ENCODE measurements at regions not wholly inside any gene's neighbourhood (a gene's known extent, or its start where the extent isn't known, plus 50 kb on each side); places are given as distances from the start of the nearest gene placed in this dataset.
"Not testable (repeated sequence)": the region's sequence is repeated elsewhere in the genome, so short reads cannot be mapped to it uniquely, and the experiment has no call there.

GRCh38 chr18:30601541-30601940 lies 441.0 kb downstream of the DSC3 start:
- H3K4me3 ChIP-seq = no peak overlapping the region
- intact Hi-C loops (cut with DNase I) = no loop called here

GRCh38 chr18:30597202-30597601 lies 445.3 kb downstream of the DSC3 start:
- TF ChIP-seq CTCF (IDR thresholded peaks at IDR 0.05) = no peak
- Histone ChIP-seq H3K27me3 (no peaks in the 10 kb centered on the region), H3K4me3 (no peak overlapping the region), H3K27ac (no peak overlapping the region), H3K9me3 (no peaks in the 10 kb centered on the region), H3K36me3 (no peaks in the 10 kb centered on the region), H3K4me1 (no peaks in the 10 kb centered on the region)
- intact Hi-C loops (cut with DNase I) = no loop called here
- no peak for ATAC-seq
- no peak for DNase-seq

More at GRCh38 chr18:30601541-30601940, 441.0 kb downstream of the DSC3 start:
- Histone ChIP-seq H3K36me3 (no peaks in the 10 kb centered on the region), H3K27me3 (no peaks in the 10 kb centered on the region), H3K4me1 (no peaks in the 10 kb centered on the region), H3K27ac (no peak overlapping the region), H3K9me3 (no peaks in the 10 kb centered on the region)
- DNase-seq = no peak
- ATAC-seq = no peak
- no peak for TF ChIP-seq CTCF (IDR thresholded peaks at IDR 0.05)

- intact Hi-C loops (cut with DNase I) = no loop called here
- no peaks in the 10 kb centered on the region for H3K27me3 ChIP-seq
- ATAC-seq = no peak
- H3K4me3 ChIP-seq = no peak overlapping the region
- no peak for TF ChIP-seq CTCF (IDR thresholded peaks at IDR 0.05)
- H3K4me1 ChIP-seq = no peaks in the 10 kb centered on the region
- no peak overlapping the region for H3K27ac ChIP-seq
- DNase-seq = no peak
- no peaks in the 10 kb centered on the region for H3K36me3 ChIP-seq
- H3K9me3 ChIP-seq = no peaks in the 10 kb centered on the region
These were observed 445.9 kb downstream of the DSC3 start for GRCh38 chr18:30596635-30597034.

- Histone ChIP-seq H3K4me1 (no peaks in the 10 kb centered on the region), H3K27me3 (no peaks in the 10 kb centered on the region), H3K27ac (no peak overlapping the region), H3K36me3 (no peaks in the 10 kb centered on the region), H3K9me3 (no peaks in the 10 kb centered on the region), H3K4me3 (no peak overlapping the region)
- intact Hi-C loops (cut with DNase I) = no loop called here
- TF ChIP-seq CTCF (IDR thresholded peaks at IDR 0.05) = no peak
- ATAC-seq = no peak
- no peak for DNase-seq
These were observed 446.6 kb downstream of the DSC3 start for GRCh38 chr18:30595942-30596341.

- H3K4me1 ChIP-seq; ATAC-seq; intact Hi-C loops (cut with DNase I); H3K9me3 ChIP-seq; H3K4me3 ChIP-seq; H3K27ac ChIP-seq; H3K36me3 ChIP-seq; DNase-seq; H3K27me3 ChIP-seq: not testable (repeated sequence)
These were observed 447.6 kb downstream of the DSC3 start for GRCh38 chr18:30594911-30595310.

GRCh38 chr18:30591462-30591861 lies 451.1 kb downstream of the DSC3 start:
- H3K27me3 ChIP-seq = no peaks in the 10 kb centered on the region
- no peak for TF ChIP-seq CTCF (IDR thresholded peaks at IDR 0.05)

More at GRCh38 chr18:30591462-30591861, 451.1 kb downstream of the DSC3 start:
- no peak overlapping the region for H3K27ac ChIP-seq
- intact Hi-C loops (cut with DNase I) = no loop called here
- no peaks in the 10 kb centered on the region for H3K4me1 ChIP-seq
- H3K36me3 ChIP-seq = no peaks in the 10 kb centered on the region
- no peak for ATAC-seq
- H3K4me3 ChIP-seq = no peak overlapping the region
- no peak for DNase-seq
- H3K9me3 ChIP-seq = no peaks in the 10 kb centered on the region

Measured in upper lobe of right lung (tissue), 1 donor.